DMS114 treated with DMSO at 0.1 percent for 48 hours (cell line): ENCODE measurements at regions not wholly inside any gene's neighbourhood (a gene's known extent, or its start where the extent isn't known, plus 50 kb on each side); places are given as distances from the start of the nearest gene placed in this dataset.

Experiments
- DNase-seq: peaks from one replicate; lab custom pipeline; 2025; ENCODE audit not compliant: unreplicated experiment; lab: John Stamatoyannopoulos, UW

- no peak for DNase-seq
Measured at GRCh38 chr11:70697701-70698100, 299.4 kb downstream of the CTTN start.

GRCh38 chr11:70698871-70699270 is 300.5 kb downstream of the CTTN start:
- DNase-seq: no peak

GRCh38 chr11:70699294-70700221 is 301.2 kb downstream of the CTTN start:
- no peak for DNase-seq

- no peak for DNase-seq
Measured at GRCh38 chr11:70700453-70700852, 302.1 kb downstream of the CTTN start.

- no peak for DNase-seq
Measured at GRCh38 chr11:70700871-70701270, 302.5 kb downstream of the CTTN start.

GRCh38 chr11:70702040-70702648 is 303.8 kb downstream of the CTTN start:
- no peak for DNase-seq

- no peak for DNase-seq
Measured at GRCh38 chr11:70703141-70704064, 305.1 kb downstream of the CTTN start.

- no peak for DNase-seq
Measured at GRCh38 chr11:70705097-70705496, 306.8 kb downstream of the CTTN start.

GRCh38 chr11:70705930-70706329 is 307.6 kb downstream of the CTTN start:
- no peak for DNase-seq

- no peak for DNase-seq
Measured at GRCh38 chr11:70707821-70708220, 309.5 kb downstream of the CTTN start.

GRCh38 chr11:70709596-70709995 is 311.3 kb downstream of the CTTN start:
- no peak for DNase-seq

GRCh38 chr11:70710192-70710591 is 311.9 kb downstream of the CTTN start:
- no peak for DNase-seq

- DNase-seq: no peak
Measured at GRCh38 chr11:70710601-70711000, 312.3 kb downstream of the CTTN start.

- no peak for DNase-seq
Measured at GRCh38 chr11:70711095-70711910, 313.0 kb downstream of the CTTN start.

GRCh38 chr11:70711911-70712185 is 313.5 kb downstream of the CTTN start:
- no peak for DNase-seq

GRCh38 chr11:70712471-70712870 is 314.1 kb downstream of the CTTN start:
- no peak for DNase-seq

- DNase-seq: no peak
Measured at GRCh38 chr11:70713086-70713835, 314.9 kb downstream of the CTTN start.

GRCh38 chr11:70713988-70714665 is 315.8 kb downstream of the CTTN start:
- DNase-seq: no peak

GRCh38 chr11:70715166-70715951 is 317.0 kb downstream of the CTTN start:
- DNase-seq: no peak
